Smooth muscle cell (in vitro differentiated cells): ENCODE measurements at regions not wholly inside any gene's neighbourhood (a gene's known extent, or its start where the extent isn't known, plus 50 kb on each side); places are given as distances from the start of the nearest gene placed in this dataset.

ENCODE experiments used
- DNase-seq: peaks from one replicate; lab custom pipeline; 2025; ENCODE audit not compliant: unreplicated experiment; lab: John Stamatoyannopoulos, UW
- H2AFZ ChIP-seq: fragments of 200-600 bp; sonication (generic); 2 replicates; pipeline ENCODE4 v1.6.0; 2016; ENCODE audit warnings: antibody characterized with exemption, low read depth, mild to moderate bottlenecking
- H3F3A ChIP-seq: fragments of 200-600 bp; sonication (generic); 2 replicates; pipeline ENCODE4 v1.6.0; 2017; ENCODE audit warnings: antibody characterized with exemption, low read depth
- H3K27ac ChIP-seq: fragments of 200-600 bp; sonication (generic); 2 replicates; pipeline ENCODE4 v1.5.1; 2016; ENCODE audit warnings: low read depth, mild to moderate bottlenecking
- H3K27me3 ChIP-seq: fragments of 200-600 bp; sonication (generic); 2 replicates; pipeline ENCODE4 v1.6.1; 2016; ENCODE audit warnings: low read depth, mild to moderate bottlenecking
- H3K36me3 ChIP-seq: fragments of 200-600 bp; sonication (generic); 2 replicates; pipeline ENCODE4 v1.5.1; 2016; ENCODE audit warnings: low read depth
- H3K4me1 ChIP-seq: fragments of 200-600 bp; sonication (generic); 2 replicates; pipeline ENCODE4 v1.5.1; 2016; ENCODE audit warnings: low read depth
- H3K4me2 ChIP-seq: fragments of 200-600 bp; sonication (generic); 2 replicates; pipeline ENCODE4 v1.6.0; 2016; ENCODE audit warnings: mild to moderate bottlenecking
- H3K4me3 ChIP-seq: fragments of 200-600 bp; sonication (generic); 2 replicates; pipeline ENCODE4 v1.5.1; 2016; ENCODE audit warnings: mild to moderate bottlenecking
- H3K79me2 ChIP-seq: fragments of 200-600 bp; sonication (generic); 2 replicates; pipeline ENCODE4 v1.6.0; 2016; ENCODE audit warnings: low read depth, mild to moderate bottlenecking
- H3K9ac ChIP-seq: fragments of 200-600 bp; sonication (generic); 2 replicates; pipeline ENCODE4 v1.6.0; 2016; ENCODE audit warnings: low read depth
- H3K9me3 ChIP-seq: fragments of 200-600 bp; sonication (generic); replicated peaks from 2 replicates; pipeline ENCODE4 v1.5.1; 2016; ENCODE audit warnings: low read depth
- H4K20me1 ChIP-seq: fragments of 200-600 bp; sonication (generic); 2 replicates; pipeline ENCODE4 v1.6.0; 2016; ENCODE audit warnings: low read depth
- WGBS: methylation state at CpG from one replicate; pipeline ENCODE4 v1.1.7; 2016; ENCODE audit warnings: low lambda C conversion rate; 5-methylcytosine and 5-hydroxymethylcytosine counted together
- TF ChIP-seq, protein P1 (sequence below): fragments of 200-600 bp; sonication (generic); IDR thresholded peaks from 2 replicates; pipeline ENCODE4 v1.5.1; 2017; ENCODE audit warnings: borderline replicate concordance, mild to moderate bottlenecking, antibody characterized with exemption; ENCODE audit not compliant: insufficient read depth, poor library complexity, severe bottlenecking

DNA sequence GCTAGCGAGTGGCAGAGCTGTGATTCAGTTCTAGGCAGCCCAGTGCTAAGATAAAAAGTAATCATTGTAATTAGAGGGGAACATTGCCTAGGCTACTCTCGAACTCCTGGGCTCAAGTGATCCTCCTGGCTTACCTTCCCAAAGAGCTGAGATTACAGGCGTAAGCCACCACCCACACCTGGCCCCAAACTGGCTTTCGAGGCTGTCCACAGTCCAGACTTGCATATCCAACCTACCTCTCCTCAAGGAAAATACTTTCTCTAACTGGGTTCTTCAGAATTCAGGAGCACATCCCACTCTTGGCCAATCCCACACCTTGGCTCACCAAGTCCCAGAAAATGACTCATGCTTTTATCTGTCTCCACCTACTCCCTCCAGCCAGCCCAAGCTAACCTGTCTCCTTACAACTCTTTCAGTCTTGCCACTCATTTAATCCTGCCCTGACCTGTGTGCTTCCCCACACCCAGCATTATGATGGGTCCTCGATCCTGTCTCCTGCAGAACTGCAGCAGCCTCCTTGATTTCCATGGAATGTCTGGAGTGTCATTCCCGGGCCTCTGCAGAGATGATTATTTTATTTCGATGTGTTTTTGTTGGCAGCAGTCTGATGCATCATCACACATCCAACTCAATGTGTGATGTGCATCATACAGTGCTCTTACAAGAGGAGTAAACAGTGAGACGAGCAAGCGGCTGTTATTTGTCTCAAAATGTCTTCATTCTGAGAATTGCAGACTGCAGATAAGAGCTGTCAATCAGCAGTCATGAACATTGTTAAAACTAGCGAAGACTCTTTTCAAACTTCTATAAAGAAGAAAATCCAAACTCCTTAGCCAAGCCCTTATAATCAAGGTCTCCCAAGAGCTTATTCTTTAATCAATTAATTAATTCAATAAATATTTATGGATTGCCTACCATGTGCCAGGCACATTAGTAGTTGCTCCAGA lies 167.3 kb downstream of the SEC61B start:
- DNase-seq: no peak
- Histone ChIP-seq H3K36me3 (no peaks in the 10 kb centered on the region), H3K27ac (no peak overlapping the region), H3K27me3 (no peaks in the 10 kb centered on the region), H3K4me1 (no peaks in the 10 kb centered on the region), H3F3A (peaks cover 7% of the 10 kb centered on the region), H3K4me3 (no peak overlapping the region), H2AFZ (no peak overlapping the region), H3K4me2 (no peak overlapping the region), H4K20me1 (no peaks in the 10 kb centered on the region), H3K79me2 (no peaks in the 10 kb centered on the region), H3K9ac (no peak overlapping the region), H3K9me3 (no peaks in the 10 kb centered on the region)
- TF ChIP-seq, protein P1, sequence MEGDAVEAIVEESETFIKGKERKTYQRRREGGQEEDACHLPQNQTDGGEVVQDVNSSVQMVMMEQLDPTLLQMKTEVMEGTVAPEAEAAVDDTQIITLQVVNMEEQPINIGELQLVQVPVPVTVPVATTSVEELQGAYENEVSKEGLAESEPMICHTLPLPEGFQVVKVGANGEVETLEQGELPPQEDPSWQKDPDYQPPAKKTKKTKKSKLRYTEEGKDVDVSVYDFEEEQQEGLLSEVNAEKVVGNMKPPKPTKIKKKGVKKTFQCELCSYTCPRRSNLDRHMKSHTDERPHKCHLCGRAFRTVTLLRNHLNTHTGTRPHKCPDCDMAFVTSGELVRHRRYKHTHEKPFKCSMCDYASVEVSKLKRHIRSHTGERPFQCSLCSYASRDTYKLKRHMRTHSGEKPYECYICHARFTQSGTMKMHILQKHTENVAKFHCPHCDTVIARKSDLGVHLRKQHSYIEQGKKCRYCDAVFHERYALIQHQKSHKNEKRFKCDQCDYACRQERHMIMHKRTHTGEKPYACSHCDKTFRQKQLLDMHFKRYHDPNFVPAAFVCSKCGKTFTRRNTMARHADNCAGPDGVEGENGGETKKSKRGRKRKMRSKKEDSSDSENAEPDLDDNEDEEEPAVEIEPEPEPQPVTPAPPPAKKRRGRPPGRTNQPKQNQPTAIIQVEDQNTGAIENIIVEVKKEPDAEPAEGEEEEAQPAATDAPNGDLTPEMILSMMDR: no peak
- WGBS: 63% methylated on average over 10 of the region's 10 CpGs

DNA sequence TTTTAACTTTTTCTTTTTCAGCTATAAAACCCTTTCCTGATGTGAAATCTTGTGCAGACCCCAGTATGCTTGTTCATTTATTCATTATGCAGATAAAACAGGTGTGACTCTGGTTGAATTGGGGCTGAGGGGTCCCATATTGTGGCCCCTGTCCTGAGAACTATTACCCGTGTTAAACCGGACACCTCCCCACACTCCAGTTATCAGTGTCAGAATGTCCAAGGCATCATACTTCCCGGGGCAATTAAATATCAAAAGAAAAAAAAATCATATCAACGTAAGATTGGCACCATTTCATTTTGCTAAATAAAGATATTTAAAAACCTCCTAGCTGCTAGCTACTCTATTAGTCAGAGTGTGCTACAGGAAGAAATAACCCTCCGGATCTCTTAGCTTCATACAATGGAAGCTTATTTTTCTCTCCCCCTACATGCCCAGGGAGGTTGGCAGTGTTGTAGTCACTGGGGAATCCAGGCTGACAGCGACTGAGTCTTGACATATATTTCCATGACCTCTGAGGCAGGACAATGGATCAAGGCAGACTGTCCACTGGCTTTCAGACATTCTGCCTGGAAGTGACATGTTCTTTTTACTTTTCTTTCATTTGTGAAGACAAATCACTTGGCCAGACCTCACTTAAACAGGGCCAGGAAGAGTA lies 170.0 kb downstream of the SEC61B start:
- 91% methylated on average over 6 of the region's 6 CpGs for WGBS
- H3K27ac ChIP-seq: no peak overlapping the region
- H2AFZ ChIP-seq: no peak overlapping the region
- TF ChIP-seq, protein P1: no peak
- DNase-seq: no peak
- no peaks in the 10 kb centered on the region for H3K4me1 ChIP-seq
- H3K4me2 ChIP-seq: no peak overlapping the region
- no peak overlapping the region for H3K9ac ChIP-seq
- H3K36me3 ChIP-seq: no peaks in the 10 kb centered on the region
- no peak overlapping the region for H3K4me3 ChIP-seq
- H3K79me2 ChIP-seq: no peaks in the 10 kb centered on the region
- no peaks in the 10 kb centered on the region for H3K9me3 ChIP-seq
- H4K20me1 ChIP-seq: no peaks in the 10 kb centered on the region
- no peaks in the 10 kb centered on the region for H3K27me3 ChIP-seq
- no peaks in the 10 kb centered on the region for H3F3A ChIP-seq

DNA sequence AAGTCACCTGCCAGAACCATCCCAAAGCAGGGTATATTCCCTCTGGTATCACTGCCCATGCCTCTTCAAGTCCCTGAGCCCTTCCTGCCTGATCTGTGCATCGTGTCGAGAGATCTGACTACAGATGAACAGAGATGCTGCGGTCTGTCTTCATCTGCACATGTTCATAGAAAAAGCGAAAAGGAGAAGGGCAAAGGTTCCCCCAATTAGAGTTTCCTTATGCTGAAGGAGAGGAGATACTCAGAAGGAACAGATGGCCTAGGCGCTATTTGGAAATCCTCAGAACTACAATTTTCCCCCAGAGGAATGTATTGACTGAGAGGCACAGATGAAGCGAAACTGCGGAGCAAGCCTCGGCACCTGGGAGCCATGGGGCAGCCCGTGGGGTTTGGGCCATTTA lies 170.9 kb downstream of the SEC61B start:
- no peaks in the 10 kb centered on the region for H3K79me2 ChIP-seq
- H3K9ac ChIP-seq: no peak overlapping the region
- 95% methylated on average over 9 of the region's 9 CpGs for WGBS
- H3K36me3 ChIP-seq: no peaks in the 10 kb centered on the region
- H2AFZ ChIP-seq: no peak overlapping the region
- no peaks in the 10 kb centered on the region for H4K20me1 ChIP-seq
- H3K4me3 ChIP-seq: no peak overlapping the region
- DNase-seq: no peak
- TF ChIP-seq, protein P1: no peak
- H3K27me3 ChIP-seq: no peaks in the 10 kb centered on the region
- H3F3A ChIP-seq: no peaks in the 10 kb centered on the region
- H3K4me1 ChIP-seq: no peaks in the 10 kb centered on the region
- no peaks in the 10 kb centered on the region for H3K9me3 ChIP-seq
- H3K27ac ChIP-seq: no peak overlapping the region
- no peak overlapping the region for H3K4me2 ChIP-seq
